ENCODE measurements at regions not wholly inside any gene's neighbourhood (a gene's known extent, or its start where the extent isn't known, plus 50 kb on each side); places are given as distances from the start of the nearest gene placed in this dataset.

DNA sequence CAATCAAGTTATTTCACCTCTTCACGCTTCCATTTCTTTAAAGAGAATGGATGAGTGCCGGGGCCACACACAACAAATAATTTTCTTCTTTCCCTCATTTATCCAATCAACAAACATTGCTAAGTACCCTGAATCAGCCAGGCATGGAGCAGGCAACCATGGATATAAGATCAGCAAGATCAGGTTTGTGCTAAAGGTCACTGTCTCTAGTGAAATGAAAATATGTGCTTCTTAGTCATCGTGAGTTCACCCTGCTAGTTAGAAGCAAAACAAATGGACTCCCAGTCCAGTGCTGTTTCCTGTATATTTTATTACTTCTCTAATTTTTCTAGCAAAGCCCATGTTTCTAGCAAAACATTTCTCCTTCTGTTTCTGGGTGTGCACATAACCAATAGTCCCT lies 629.2 kb downstream of the BNC2 start:
- TF ChIP-seq, protein P1, sequence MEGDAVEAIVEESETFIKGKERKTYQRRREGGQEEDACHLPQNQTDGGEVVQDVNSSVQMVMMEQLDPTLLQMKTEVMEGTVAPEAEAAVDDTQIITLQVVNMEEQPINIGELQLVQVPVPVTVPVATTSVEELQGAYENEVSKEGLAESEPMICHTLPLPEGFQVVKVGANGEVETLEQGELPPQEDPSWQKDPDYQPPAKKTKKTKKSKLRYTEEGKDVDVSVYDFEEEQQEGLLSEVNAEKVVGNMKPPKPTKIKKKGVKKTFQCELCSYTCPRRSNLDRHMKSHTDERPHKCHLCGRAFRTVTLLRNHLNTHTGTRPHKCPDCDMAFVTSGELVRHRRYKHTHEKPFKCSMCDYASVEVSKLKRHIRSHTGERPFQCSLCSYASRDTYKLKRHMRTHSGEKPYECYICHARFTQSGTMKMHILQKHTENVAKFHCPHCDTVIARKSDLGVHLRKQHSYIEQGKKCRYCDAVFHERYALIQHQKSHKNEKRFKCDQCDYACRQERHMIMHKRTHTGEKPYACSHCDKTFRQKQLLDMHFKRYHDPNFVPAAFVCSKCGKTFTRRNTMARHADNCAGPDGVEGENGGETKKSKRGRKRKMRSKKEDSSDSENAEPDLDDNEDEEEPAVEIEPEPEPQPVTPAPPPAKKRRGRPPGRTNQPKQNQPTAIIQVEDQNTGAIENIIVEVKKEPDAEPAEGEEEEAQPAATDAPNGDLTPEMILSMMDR (conservative IDR thresholded peaks at IDR 0.05): no peak
- WGBS (ENCODE audit: extremely low coverage, insufficient read length, low lambda C conversion rate): no CpG with 5 or more reads among the region's 3 CpGs
- no peak overlapping the region for H3T11ph ChIP-seq (ENCODE audit: low read length)
- Mint-ChIP-seq H3K36me3 (ENCODE audit: insufficient read depth in 1 of 3, low read depth in 3 of 3) (no peaks in the 10 kb centered on the region; a peak in 1 of 7 replicates), H3K4me3 (no peak overlapping the region), H3K4me1 (peaks cover 27 to 35% of the 10 kb centered on the region in 2 experiments), H3K9me3 (no peaks in the 10 kb centered on the region), H3K27me3 (ENCODE audit: low read depth) (peaks cover 3% of the 10 kb centered on the region; the same call in 1 of the 2 replicates), H3K27ac (no peak overlapping the region; a peak in 1 of 7 replicates)
- peaks cover 4% of the 10 kb centered on the region for H3K4me1 ChIP-seq (ENCODE audit: insufficient read depth, low read length)
- H3K9ac ChIP-seq (ENCODE audit: extremely low read depth, insufficient read length, low read length): no peak overlapping the region
- no peak overlapping the region for H2BK15ac ChIP-seq (ENCODE audit: low read depth, low read length)
- no peak overlapping the region for H3K4me2 ChIP-seq (ENCODE audit: insufficient read depth, insufficient read length, low read length)
- H3K18ac ChIP-seq (ENCODE audit: insufficient read length, low read depth, low read length): no peak overlapping the region
- no peak overlapping the region for H3K56ac ChIP-seq (ENCODE audit: insufficient read length, low read depth, low read length)
- no peak overlapping the region for H3K23ac ChIP-seq (ENCODE audit: insufficient read length, low read depth, low read length)
- H4K20me1 ChIP-seq (ENCODE audit: control insufficient read depth, insufficient read depth, insufficient read length): no peaks in the 10 kb centered on the region
- DNase-seq: no peak
- no peaks in the 10 kb centered on the region for H3K79me2 ChIP-seq (ENCODE audit: insufficient read depth, low read length)
- no peaks in the 10 kb centered on the region for H3K27me3 ChIP-seq (ENCODE audit: insufficient read depth, low read length)
- H4K8ac ChIP-seq (replicated peaks; ENCODE audit: insufficient read length, low read depth, low read length): no peak overlapping the region
- no peaks in the 10 kb centered on the region for H3K79me1 ChIP-seq (ENCODE audit: insufficient read depth, low read depth, low read length, poor library complexity, severe bottlenecking)
- no peak overlapping the region for H3K14ac ChIP-seq (ENCODE audit: insufficient read depth, low read length)
- no peak overlapping the region for H2BK120ac ChIP-seq (ENCODE audit: low read depth, low read length, poor library complexity, severe bottlenecking)
- H2BK12ac ChIP-seq (ENCODE audit: insufficient read length, low read depth, low read length): no peak overlapping the region
- H4K91ac ChIP-seq (ENCODE audit: insufficient read length, low read depth, low read length): no peak overlapping the region
- no peak overlapping the region for H3K27ac ChIP-seq (ENCODE audit: insufficient read length, low read depth, low read length)
- no peaks in the 10 kb centered on the region for H3K9me3 ChIP-seq (ENCODE audit: control insufficient read depth, low read depth, low read length)
- no peaks in the 10 kb centered on the region for H3K23me2 ChIP-seq (ENCODE audit: insufficient read length, low read depth, low read length, poor library complexity, severe bottlenecking)
- H2BK20ac ChIP-seq (ENCODE audit: low read depth, low read length, poor library complexity, severe bottlenecking): no peak overlapping the region
- H3K4ac ChIP-seq (ENCODE audit: low read depth, low read length): no peak overlapping the region
- no peak overlapping the region for H2AFZ ChIP-seq (ENCODE audit: low read length)
- no peak overlapping the region for H4K5ac ChIP-seq (ENCODE audit: insufficient read length, low read depth, low read length)
- no peak overlapping the region for H2AK5ac ChIP-seq (ENCODE audit: insufficient read length, low read length)
- no peak overlapping the region for H2BK5ac ChIP-seq (ENCODE audit: insufficient read length, low read length)
